HL-60 (cell line): ENCODE measurements at regions not wholly inside any gene's neighbourhood (a gene's known extent, or its start where the extent isn't known, plus 50 kb on each side); places are given as distances from the start of the nearest gene placed in this dataset.

Experiments
- DNase-seq, 2 experiments: peaks; one replicate each; pipeline ENCODE4 v3.0.0-alpha.2; 2010 to 2020; ENCODE audit warnings: low read depth in 1 of 2, low spot score in 1 of 2
- H3K27ac ChIP-seq: fragments of 250-450 bp; sonication (Bioruptor Pico); replicated peaks from 2 replicates; pipeline ENCODE4 v1.5.1; 2020; ENCODE audit warnings: mild to moderate bottlenecking, moderate library complexity
- H3K27me3 ChIP-seq: fragments of 250-450 bp; sonication (Bioruptor Pico); 2 replicates; pipeline ENCODE4 v1.5.1; 2021; ENCODE audit warnings: mild to moderate bottlenecking, moderate library complexity; ENCODE audit not compliant: insufficient read depth, poor library complexity, severe bottlenecking
- H3K4me3 ChIP-seq: replicated peaks from 2 replicates; pipeline ENCODE4 v1.5.1; 2011; ENCODE audit warnings: mild to moderate bottlenecking, control low read depth, low read length; ENCODE audit not compliant: insufficient read depth
- CTCF ChIP-seq: IDR thresholded peaks from one replicate; pipeline ENCODE4 v1.5.1; 2011; ENCODE audit warnings: low read length, control low read depth, inconsistent platforms; ENCODE audit not compliant: insufficient read depth
- GABPA ChIP-seq: IDR thresholded peaks from 2 replicates; pipeline ENCODE4 v1.6.1; 2012; ENCODE audit warnings: low read depth
- POLR2AphosphoS5 ChIP-seq: IDR thresholded peaks from 2 replicates; pipeline ENCODE4 v1.6.1; 2012; ENCODE audit warnings: low read depth
- SPI1 ChIP-seq: IDR thresholded peaks from 2 replicates; pipeline ENCODE4 v1.6.1; 2012; ENCODE audit warnings: low read depth, mild to moderate bottlenecking, borderline replicate concordance
- TF ChIP-seq, protein P1 (sequence below): IDR thresholded peaks from 2 replicates; pipeline ENCODE4 v1.6.1; 2012; ENCODE audit warnings: low read depth; ENCODE audit not compliant: insufficient replicate concordance

GRCh38 chr6:167501831-167502385, 177.0 kb downstream of the TTLL2 start:
- no peak overlapping the region for H3K4me3 ChIP-seq
- DNase-seq, result no peak
- no peaks in the 10 kb centered on the region for H3K27me3 ChIP-seq
- TF ChIP-seq SPI1 (no peak), GABPA (no peak), CTCF (no peak), POLR2AphosphoS5 (no peak)
- TF ChIP-seq, protein P1, sequence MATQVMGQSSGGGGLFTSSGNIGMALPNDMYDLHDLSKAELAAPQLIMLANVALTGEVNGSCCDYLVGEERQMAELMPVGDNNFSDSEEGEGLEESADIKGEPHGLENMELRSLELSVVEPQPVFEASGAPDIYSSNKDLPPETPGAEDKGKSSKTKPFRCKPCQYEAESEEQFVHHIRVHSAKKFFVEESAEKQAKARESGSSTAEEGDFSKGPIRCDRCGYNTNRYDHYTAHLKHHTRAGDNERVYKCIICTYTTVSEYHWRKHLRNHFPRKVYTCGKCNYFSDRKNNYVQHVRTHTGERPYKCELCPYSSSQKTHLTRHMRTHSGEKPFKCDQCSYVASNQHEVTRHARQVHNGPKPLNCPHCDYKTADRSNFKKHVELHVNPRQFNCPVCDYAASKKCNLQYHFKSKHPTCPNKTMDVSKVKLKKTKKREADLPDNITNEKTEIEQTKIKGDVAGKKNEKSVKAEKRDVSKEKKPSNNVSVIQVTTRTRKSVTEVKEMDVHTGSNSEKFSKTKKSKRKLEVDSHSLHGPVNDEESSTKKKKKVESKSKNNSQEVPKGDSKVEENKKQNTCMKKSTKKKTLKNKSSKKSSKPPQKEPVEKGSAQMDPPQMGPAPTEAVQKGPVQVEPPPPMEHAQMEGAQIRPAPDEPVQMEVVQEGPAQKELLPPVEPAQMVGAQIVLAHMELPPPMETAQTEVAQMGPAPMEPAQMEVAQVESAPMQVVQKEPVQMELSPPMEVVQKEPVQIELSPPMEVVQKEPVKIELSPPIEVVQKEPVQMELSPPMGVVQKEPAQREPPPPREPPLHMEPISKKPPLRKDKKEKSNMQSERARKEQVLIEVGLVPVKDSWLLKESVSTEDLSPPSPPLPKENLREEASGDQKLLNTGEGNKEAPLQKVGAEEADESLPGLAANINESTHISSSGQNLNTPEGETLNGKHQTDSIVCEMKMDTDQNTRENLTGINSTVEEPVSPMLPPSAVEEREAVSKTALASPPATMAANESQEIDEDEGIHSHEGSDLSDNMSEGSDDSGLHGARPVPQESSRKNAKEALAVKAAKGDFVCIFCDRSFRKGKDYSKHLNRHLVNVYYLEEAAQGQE, result no peak
- H3K27ac ChIP-seq, result no peak overlapping the region

- Histone ChIP-seq H3K27me3 (no peaks in the 10 kb centered on the region), H3K4me3 (no peak overlapping the region), H3K27ac (no peak overlapping the region)
- DNase-seq, result no peak
- TF ChIP-seq SPI1, result no peak
- TF ChIP-seq GABPA, result no peak
- no peak for TF ChIP-seq POLR2AphosphoS5
- TF ChIP-seq CTCF, result no peak
- TF ChIP-seq, protein P1, result no peak
Observed at GRCh38 chr6:167502471-167502870, 177.6 kb downstream of the TTLL2 start.

- Histone ChIP-seq H3K4me3 (no peak overlapping the region), H3K27ac (no peak overlapping the region), H3K27me3 (no peaks in the 10 kb centered on the region)
- TF ChIP-seq GABPA (no peak), SPI1 (no peak), POLR2AphosphoS5 (no peak)
- TF ChIP-seq, protein P1, result no peak
- no peak for DNase-seq
Observed at GRCh38 chr6:167504385-167504961, 179.6 kb downstream of the TTLL2 start.
